HUDEP-2 (cell line): ENCODE measurements at regions not wholly inside any gene's neighbourhood (a gene's known extent, or its start where the extent isn't known, plus 50 kb on each side); places are given as distances from the start of the nearest gene placed in this dataset.
"Not testable (repeated sequence)": the region's sequence is repeated elsewhere in the genome, so short reads cannot be mapped to it uniquely, and the experiment has no call there.

Source experiments
- DNase-seq, 76 experiments: peaks; one replicate each; lab custom pipeline; 2025; ENCODE audit not compliant: unreplicated experiment in 76 of 76; lab: John Stamatoyannopoulos, UW

DNA sequence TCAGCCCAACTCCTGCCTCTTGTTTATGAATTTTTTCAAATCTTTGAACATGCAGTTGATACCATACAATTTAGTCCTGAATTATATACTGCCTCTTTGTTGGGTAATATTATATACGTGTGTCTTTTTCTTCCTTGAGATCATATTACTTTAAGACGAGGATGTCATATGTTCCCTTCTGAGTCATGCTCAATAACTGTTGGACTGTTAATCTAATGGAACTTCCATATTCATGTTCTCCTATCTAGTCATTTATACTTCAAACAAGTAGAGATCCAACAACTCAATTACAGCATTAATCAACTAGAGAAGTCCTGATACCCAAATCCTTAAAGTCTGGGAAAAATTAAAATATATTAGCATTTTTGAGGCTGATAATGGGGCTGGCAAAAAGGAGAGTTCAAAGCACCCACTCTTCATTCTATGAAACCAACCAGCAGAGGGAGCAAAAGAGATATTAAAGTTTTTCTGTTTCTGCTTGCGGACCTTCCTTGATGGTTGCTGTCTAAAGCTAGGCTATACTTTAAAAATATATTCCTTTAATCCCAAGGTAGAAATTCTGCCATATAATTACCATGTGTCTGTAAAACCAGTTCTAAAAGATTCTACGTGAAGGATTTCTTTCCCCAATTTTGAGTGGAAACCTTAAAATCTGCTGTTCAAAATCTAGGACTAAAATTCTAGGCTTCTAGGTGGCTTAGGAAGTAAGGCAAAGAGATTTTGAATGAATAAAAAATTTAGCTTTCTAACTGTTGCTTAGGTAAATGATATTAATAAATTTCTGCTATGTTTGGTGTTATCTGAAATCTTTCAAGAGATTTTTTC lies 498.9 kb downstream of the BCKDHB start:
- DNase-seq, result peak in 18 of 76 experiments; percentile 5 to 58 (median 28)

DNA sequence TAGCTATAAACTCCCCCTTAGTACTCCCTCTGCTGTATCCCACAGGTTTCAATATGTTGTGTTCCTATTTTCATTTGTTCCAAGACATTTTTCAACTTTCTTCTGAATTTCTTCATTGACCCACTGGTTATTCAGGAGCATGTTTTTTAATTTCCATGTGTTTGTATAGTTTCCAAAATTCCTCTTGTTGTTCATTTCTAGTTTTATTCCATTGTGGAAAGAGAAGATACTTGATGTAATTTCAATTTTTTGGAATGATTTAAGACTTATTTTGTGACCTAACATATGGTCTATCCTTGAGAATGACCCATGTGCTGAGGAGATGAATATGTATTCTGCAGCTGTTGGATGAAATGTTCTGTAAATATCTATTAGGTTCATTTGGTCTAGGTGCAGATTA lies 497.2 kb downstream of the BCKDHB start:
- no peak for DNase-seq

DNA sequence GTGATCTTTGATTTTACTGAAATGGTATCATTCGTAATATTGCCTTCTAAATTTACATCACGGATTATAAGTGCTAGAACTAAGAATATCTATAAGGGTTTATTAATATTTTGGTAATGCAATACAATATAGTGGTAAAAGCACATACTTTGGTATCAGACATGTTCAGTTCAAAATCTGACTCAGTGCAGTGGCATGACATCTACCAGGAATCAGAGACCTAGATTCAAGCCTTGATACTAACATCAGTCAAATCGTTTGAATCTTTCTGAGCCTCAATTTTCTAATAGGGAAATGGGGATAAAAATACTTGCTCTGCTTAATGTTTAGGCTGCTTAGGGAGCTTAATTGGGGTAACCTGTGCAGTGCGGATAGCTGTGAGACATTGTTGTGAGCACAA lies 488.0 kb downstream of the BCKDHB start:
- DNase-seq, result no peak

DNA sequence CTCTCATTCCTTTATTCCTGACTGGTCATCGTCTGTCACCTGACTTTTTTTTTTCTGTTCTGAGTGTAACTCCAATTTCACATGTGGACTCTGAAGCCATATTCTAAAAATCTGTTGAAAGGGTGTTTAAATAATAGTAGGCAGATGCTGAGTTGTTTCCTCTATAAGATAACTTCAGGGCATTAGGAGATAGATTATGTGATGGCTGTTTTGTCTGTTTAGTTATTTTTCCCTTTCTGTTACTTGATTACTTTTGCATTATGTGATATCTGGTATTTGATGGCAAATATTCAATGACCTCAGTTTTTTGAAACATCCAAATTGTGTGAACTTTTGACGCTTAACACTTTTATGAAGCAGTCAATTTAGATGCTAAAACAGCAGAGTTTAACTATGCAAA lies 486.0 kb downstream of the BCKDHB start:
- no peak for DNase-seq

DNA sequence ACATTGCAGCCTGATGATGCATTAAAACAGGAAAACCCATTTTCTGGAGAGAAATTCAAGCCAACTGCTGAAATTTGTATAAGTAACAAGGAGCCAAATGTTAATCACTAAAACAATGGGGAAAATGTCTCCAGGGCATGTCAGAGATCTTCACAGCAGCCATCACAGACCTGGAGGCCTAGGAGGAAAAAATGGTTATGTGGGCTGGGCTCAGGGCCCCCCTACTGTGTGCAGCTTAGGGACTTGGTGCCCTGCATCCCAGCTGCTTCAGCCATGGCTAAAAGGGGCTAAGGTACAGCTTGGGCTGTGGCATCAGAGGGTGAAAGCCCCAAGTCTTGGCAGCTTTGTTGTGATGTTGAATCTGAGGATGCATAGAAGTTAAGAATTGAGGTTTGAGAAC lies 479.8 kb downstream of the BCKDHB start:
- no peak for DNase-seq

DNA sequence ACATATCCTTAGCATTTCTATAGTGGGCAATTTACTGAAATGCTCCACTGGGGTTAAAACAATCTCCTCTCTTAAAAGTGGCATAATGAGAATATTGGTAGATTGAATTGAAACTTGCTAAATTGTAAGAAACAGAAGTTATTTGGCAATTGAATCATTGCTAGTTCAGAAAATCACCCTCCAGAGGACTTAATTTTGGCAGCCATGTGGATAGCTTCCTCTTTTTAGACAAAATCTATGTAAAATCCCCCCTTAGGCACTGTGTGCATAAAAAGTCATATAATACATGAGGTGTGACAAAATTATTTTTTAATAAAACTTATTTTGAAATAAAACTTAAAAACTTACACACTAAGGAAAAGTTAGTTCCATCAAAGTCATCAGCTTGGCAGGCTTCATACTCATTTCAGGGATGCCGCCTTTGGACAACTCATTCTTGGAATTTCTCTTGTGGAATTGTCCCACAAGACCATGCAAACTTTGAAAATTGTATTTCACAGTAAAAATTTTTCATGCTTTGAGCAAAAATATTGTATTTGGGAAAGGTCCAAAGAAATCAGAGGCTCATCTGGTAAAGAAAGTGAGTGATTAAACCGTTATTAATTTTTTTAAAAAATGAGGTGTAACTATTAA lies 473.0 kb downstream of the BCKDHB start:
- DNase-seq, result no peak

DNA sequence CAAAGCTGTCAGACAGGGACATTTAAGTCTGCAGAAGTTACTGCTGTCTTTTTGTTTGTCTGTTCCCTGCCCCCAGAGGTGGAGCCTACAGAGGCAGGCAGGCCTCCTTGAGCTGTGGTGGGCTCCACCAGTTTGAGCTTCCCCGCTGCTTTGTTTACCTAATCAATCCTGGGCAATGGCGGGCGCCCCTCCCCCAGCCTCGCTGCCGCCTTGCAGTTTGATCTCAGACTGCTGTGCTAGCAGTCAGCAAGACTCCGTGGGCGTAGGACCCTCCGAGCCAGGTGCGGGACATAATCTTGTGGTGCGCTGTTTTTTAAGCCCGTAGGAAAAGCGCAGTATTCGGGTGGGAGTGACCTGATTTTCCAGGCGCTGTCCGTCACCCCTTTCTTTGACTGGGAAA lies 466.8 kb downstream of the BCKDHB start:
- DNase-seq, result not testable (repeated sequence)

DNA sequence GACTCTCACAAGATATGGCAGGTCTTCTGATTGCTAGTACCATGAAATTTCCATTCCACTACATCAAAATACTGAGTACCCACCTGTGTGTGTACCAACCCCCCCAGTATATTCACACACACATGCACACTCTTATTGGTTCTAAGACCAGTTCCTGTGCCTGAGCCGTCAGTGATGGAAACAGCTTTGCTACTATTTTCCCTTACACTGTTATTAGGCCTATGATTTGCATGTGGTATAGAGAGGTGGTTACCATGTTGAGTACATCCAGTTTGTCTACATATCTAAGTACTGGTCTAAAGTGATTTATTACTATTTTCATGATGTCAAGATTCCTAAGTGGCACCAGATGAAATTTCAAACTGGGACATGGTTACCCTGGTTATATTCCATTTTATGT lies 459.9 kb downstream of the BCKDHB start:
- no peak for DNase-seq

DNA sequence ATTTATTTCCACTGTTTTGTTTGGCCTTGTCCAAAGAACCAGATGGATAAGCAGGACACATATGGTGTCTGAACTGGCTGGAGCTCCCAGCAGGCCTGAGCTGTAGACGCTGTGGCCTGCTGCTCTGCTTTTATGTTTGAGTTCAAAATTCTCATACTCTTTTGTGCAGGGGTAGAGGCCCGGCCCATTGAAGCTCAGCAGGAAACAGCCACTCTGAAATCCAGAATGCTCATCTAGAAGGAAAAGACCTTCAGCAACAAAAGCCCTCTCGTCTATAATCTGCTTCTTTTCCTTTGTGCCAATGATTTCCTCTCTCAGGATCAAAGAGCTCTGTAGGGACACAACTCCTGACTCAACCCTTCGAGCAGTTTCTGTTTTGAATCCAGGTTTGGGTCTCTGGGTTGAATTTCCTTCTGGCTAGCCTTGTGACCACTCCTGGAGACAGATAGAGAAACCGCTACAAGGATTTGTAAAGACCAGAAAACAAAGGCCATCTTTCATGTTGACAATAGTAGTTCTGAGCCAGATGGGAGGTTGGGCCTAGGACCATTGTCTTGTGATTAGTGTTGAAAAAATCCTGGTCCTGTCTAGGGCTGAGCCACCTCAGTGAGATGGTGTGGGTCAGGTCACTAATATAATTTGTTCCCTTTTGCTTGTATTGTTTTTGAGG lies 446.7 kb downstream of the BCKDHB start:
- no peak for DNase-seq

DNA sequence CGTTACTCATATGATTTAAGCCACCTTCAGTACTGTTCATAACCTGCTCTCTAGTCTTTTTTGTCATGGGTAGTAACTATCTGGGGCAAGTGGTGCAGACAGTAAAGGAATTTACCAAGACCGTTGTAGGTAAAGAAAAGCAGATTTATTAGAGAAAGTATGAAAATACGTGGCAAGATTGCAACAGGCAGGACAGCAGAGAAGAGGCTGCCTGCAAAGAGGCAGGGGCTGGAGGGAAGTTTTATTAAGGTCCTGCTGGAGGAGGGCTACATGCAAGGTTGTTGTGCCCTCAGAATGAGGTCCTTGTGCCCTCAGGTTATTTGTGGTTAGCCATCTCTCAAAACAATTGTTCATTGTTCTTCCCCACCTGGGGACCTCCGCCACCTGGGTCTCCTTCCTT lies 444.3 kb downstream of the BCKDHB start:
- DNase-seq, result no peak

DNA sequence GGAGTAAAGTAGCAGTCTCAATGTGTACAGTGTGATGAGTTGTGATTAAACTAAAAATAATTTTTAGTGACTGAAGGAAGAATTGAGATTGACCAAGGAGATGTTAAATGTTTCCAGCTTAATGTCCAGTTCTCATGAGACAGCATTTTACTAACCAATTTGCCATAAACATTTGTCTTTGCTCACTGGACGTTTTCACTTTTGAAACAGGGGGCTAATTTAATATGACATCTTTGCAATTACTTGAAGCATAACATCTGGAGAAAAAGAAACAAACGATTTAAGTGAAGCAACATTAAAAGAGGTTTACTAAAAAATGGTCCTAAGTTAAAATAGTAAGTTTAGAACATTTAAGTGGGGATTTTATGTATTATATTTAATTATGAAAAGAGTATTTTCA lies 443.8 kb downstream of the BCKDHB start:
- no peak for DNase-seq

DNA sequence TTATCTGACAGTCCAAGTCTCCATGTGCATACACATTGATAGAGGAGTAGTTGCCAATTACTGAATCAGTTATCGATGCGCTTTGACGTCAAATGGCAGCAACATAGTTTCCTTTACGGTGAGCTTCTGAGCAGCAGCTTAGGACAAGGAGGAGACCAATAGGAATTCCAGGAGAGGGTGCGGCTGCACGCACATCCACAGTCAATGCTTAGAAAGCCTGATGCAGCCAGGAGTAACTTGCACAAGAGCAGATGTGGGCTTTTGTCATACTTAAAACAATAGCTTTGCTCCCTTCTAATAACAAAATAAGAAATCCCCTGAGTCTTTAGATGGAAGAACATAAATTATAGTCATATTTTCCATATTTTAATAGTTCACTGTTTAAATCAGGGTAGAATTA lies 442.1 kb downstream of the BCKDHB start:
- DNase-seq, result peak in 32 of 76 experiments; percentile 7 to 86 (median 42)

DNA sequence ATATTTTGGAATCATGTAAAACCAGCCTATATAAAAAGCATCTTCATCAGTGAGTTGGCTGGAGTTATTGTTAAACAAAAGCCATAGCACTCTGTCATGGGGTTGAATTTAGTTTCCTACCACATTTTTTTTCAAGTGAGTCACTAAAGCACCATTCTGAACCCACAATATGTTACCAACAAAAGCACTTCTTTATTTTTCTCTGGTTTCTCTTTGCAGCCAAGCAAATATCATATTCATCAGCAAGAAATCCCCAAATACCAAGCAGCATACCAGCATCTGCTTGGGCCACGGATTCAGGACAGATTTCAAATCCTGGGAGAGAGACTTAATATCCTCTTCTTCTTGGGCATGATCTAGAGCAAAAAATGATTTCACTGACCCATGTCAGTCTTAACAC lies 441.4 kb downstream of the BCKDHB start:
- no peak for DNase-seq

DNA sequence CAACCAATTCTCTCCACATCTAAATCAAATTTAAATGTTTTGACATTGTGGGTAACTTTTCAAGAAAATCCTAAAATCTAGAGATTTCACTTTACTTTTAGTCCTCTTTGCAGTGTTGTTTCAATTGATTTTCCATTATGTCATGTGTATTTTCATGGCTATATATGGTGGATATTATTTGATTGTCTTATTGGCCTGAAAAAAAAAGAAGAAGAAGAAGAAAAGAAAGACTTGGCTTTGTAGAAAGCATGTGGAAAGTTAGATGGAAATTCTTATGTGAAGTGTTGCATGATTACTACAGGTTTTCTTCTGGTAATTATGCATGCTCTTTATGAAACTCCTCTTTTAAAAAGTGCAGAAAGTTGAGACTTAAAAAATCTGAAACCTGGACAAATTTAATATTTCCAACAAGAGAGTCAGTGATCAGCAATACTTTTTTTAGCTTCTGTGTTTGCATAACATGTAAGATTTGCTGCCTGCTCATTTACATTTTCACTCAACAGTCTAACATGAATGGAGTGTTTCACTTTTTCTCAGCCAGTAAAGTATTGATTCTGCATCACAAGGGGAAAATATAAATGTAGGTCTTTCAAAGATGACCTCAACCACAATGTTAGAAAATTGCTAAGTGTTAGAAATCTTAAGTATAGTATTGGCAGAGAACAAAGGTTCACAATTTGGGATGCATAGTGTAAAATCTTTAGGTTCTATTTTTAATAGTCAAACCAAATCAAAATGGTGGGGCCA lies 438.7 kb downstream of the BCKDHB start:
- no peak for DNase-seq

DNA sequence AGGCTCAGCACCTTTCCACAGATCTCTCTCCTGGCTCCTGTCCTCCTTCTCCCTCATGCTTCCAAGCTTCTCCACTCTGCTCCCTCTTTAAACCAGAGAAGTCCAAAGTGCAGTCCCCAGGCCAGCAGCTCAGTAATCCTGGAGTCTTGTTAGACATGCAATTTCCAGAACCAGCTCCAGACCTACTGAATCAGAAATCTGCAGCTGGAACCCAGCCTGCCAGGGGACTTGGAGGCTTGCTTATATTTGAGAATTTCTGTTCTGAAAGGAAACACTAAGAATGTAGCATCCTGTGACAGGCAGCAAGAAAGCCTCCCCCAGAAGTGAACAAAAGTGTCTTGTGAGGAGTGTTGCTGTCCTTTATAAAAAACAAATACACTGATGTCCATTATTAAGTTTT lies 438.1 kb downstream of the BCKDHB start:
- no peak for DNase-seq

DNA sequence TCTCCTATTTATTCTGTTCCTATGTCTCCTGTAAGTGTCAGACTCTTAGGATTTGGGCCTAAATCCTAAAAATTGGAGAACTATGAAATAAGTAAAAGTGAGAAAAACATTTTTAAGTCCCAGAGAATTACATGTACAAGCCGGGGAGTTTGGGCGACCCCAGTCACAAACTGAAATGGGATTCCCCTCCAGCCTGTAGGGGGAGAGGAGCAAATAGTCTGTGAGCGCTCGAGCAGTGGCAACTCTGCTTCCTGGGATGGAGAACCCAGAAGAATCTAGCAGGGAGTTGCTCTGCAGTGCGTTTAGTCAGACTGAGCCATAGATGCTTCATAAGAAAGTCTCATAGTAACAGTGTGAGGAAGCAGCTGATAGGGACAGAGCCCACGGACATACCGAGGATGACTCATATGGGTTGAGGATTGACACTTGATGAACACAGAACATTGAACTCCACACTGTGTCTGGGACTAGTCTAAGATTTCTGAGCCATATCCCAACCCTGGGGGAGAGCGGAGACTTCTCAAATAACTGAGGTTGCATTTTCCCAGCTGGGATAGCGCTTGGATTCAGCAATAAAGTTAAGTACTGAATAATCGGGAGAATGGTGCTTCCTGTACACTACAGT lies 437.2 kb downstream of the BCKDHB start:
- peak in 1 of 76 experiments; percentile 5 for DNase-seq

DNA sequence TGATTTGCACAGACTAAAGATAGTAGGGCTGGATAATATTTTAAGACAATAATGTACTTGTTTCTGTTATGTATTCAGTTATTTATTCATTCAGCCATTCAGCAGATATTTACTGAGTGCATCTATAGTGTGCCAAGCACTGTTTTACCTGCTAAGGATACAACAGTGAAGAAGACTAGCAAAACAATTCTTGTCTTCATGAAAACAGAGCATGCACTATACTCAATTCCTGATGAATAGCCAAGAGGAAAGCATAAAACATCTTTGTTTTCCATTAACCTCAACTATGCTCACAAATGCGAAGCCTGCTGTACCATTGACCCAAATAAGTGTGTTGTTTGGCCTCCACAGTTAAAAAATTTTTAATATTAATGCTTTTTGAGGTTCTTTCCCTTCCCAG lies 436.7 kb downstream of the BCKDHB start:
- DNase-seq, result no peak

DNA sequence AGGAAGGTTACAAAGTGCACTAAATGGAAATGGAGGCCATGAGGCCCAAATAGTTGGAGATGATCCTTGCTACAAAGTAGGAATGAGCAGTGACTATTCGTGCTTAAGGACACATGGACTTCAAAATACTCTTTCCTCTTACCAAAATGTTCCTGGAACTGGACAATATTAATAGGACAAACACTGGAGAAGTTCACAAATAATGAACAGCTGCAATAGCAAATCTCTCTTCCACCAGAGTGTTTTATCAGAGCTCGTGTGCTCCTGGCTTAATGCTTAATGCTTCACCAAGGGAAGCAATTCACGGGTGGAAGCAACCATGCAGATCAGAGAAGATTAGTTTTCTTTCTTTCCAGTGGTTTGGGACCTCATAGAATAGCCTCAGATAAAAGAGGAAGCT lies 435.4 kb downstream of the BCKDHB start:
- DNase-seq, result no peak

DNA sequence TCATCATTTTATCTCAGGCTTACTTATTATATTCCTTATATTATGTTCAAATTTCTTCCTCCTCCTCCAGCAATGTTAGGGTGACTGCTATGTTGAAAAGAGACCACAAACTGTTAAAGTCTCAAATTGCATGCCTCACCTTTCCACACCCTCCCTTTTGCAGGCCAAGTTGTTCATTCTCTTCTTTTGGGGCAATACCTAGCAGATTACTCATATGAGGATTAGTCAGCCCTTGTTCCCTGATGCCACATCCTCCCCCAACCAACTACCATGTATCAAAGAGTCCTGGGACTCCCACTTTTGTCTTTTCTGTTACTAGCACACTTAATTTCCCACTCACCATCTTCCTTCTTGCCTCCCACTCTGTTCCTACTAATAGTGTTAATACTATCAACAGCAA lies 434.7 kb downstream of the BCKDHB start:
- DNase-seq, result peak in 2 of 76 experiments; percentile 12 to 22

DNA sequence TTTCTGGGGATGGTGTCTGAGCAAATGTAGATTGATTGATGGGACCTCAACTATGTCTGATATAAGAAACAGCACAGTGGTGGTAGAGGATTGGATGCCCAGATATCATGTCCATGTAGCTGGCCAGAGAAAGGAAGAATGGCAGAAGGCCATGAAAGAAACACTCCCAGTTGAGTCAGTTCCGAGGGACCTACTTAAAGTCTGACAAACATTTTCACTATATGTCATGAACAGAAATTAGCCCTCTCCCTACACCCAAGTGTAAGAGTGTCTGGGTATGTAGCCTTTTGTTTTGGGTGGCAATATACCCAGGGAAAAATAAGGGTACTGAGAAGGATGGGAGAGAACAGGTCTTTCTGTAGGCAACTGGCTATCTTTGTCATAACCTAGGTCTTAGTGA lies 434.2 kb downstream of the BCKDHB start:
- DNase-seq, result no peak
